SW480 (cell line): ENCODE measurements at regions not wholly inside any gene's neighbourhood (a gene's known extent, or its start where the extent isn't known, plus 50 kb on each side); places are given as distances from the start of the nearest gene placed in this dataset.
A peak's percentile ranks its signal among the peaks of the same experiment; 100 is the strongest.
"Not testable (repeated sequence)": the region's sequence is repeated elsewhere in the genome, so short reads cannot be mapped to it uniquely, and the experiment has no call there.

Experiments used
- DNase-seq: peaks from one replicate; pipeline ENCODE4 v3.0.0-alpha.2; 2016; ENCODE audit warnings: low spot score

GRCh38 chr5:66234241-66234640 is 90.1 kb downstream of the SREK1 start:
- no peak for DNase-seq

- no peak for DNase-seq
Observed at GRCh38 chr5:66238435-66238834, 94.3 kb downstream of the SREK1 start.

- no peak for DNase-seq
Observed at GRCh38 chr5:66239034-66239433, 94.9 kb downstream of the SREK1 start.

- no peak for DNase-seq
Observed at GRCh38 chr5:66241136-66241825, 97.2 kb downstream of the SREK1 start.

GRCh38 chr5:66242050-66242715 is 98.1 kb downstream of the SREK1 start:
- DNase-seq: no peak

GRCh38 chr5:66246608-66247007 is 102.5 kb downstream of the SREK1 start:
- no peak for DNase-seq

- DNase-seq: peak; percentile 52
Observed at GRCh38 chr5:66247176-66247960, 103.3 kb downstream of the SREK1 start.

- no peak for DNase-seq
Observed at GRCh38 chr5:66248874-66249273, 104.8 kb downstream of the SREK1 start.

- no peak for DNase-seq
Observed at GRCh38 chr5:66249920-66250319, 105.8 kb downstream of the SREK1 start.

GRCh38 chr5:66252849-66253248 is 108.7 kb downstream of the SREK1 start:
- no peak for DNase-seq

GRCh38 chr5:66255714-66256113 is 111.6 kb downstream of the SREK1 start:
- DNase-seq: no peak

- no peak for DNase-seq
Observed at GRCh38 chr5:66273121-66273520, 129.0 kb downstream of the SREK1 start.

GRCh38 chr5:66276986-66277385 is 132.9 kb downstream of the SREK1 start:
- DNase-seq: no peak

- DNase-seq: no peak
Observed at GRCh38 chr5:66277981-66278380, 133.9 kb downstream of the SREK1 start.

- no peak for DNase-seq
Observed at GRCh38 chr5:66281294-66281693, 137.2 kb downstream of the SREK1 start.

GRCh38 chr5:66284588-66285342 is 140.7 kb downstream of the SREK1 start:
- no peak for DNase-seq

- DNase-seq: no peak
Observed at GRCh38 chr5:66285343-66285922, 141.3 kb downstream of the SREK1 start.

GRCh38 chr5:66291771-66292170 is 147.7 kb downstream of the SREK1 start:
- no peak for DNase-seq

GRCh38 chr5:66293851-66294250 is 149.8 kb downstream of the SREK1 start:
- not testable (repeated sequence) for DNase-seq

- no peak for DNase-seq
Observed at GRCh38 chr5:66299463-66299862, 155.4 kb downstream of the SREK1 start.

- DNase-seq: no peak
Observed at GRCh38 chr5:66302344-66302743, 158.2 kb downstream of the SREK1 start.
